HEK293T (cell line): ENCODE measurements at regions not wholly inside any gene's neighbourhood (a gene's known extent, or its start where the extent isn't known, plus 50 kb on each side); places are given as distances from the start of the nearest gene placed in this dataset.

ENCODE experiments used
- CTCF ChIA-PET: fragments of 350-600 bp; formaldehyde crosslinking; extraction: SDS; loops from one replicate; lab custom pipeline; 2021; ENCODE audit warnings: antibody characterized with exemption, inconsistent platforms; lab: Yijun Ruan, JAX
- POLR2A ChIA-PET: fragments of 350-600 bp; formaldehyde crosslinking; extraction: SDS; loops from one replicate; lab custom pipeline; 2020; ENCODE audit warnings: antibody characterized with exemption, inconsistent platforms; lab: Yijun Ruan, JAX
- DNase-seq: peaks from one replicate; pipeline ENCODE4 v3.0.0; 2012; ENCODE audit warnings: mixed read lengths; ENCODE audit errors: extremely low spot score
- ARNT ChIP-seq: fragments of 450-650 bp; IDR thresholded peaks from 2 replicates; pipeline ENCODE4 v1.6.1; 2017; ENCODE audit warnings: mild to moderate bottlenecking
- BHLHE40 ChIP-seq: fragments of 450-650 bp; IDR thresholded peaks from 2 replicates; pipeline ENCODE4 v1.6.1; 2016; ENCODE audit warnings: mild to moderate bottlenecking, moderate library complexity, borderline replicate concordance
- CTBP1 ChIP-seq: fragments of 450-650 bp; IDR thresholded peaks from 2 replicates; pipeline ENCODE4 v1.6.1; 2016; ENCODE audit warnings: borderline replicate concordance
- ELF4 ChIP-seq: fragments of 450-650 bp; IDR thresholded peaks from 2 replicates; pipeline ENCODE4 v1.6.1; 2017; ENCODE audit warnings: antibody characterized with exemption
- FOXA1 ChIP-seq: fragments of 450-650 bp; IDR thresholded peaks from 2 replicates; pipeline ENCODE4 v1.6.1; 2016; ENCODE audit warnings: mild to moderate bottlenecking
- FOXK2 ChIP-seq: fragments of 450-650 bp; IDR thresholded peaks from 2 replicates; pipeline ENCODE4 v1.6.1; 2016; ENCODE audit warnings: mild to moderate bottlenecking
- FOXM1 ChIP-seq: fragments of 450-650 bp; IDR thresholded peaks from 2 replicates; pipeline ENCODE4 v1.6.1; 2017; ENCODE audit warnings: mild to moderate bottlenecking, borderline replicate concordance
- HDGF ChIP-seq: fragments of 450-650 bp; IDR thresholded peaks from 2 replicates; pipeline ENCODE4 v1.6.1; 2017; ENCODE audit warnings: antibody characterized with exemption, borderline replicate concordance
- L3MBTL2 ChIP-seq: fragments of 450-650 bp; conservative IDR thresholded peaks from 2 replicates; pipeline ENCODE4 v1.6.1; 2016; ENCODE audit warnings: mild to moderate bottlenecking
- LEF1 ChIP-seq: fragments of 450-650 bp; IDR thresholded peaks from 2 replicates; pipeline ENCODE4 v1.6.1; 2017; ENCODE audit warnings: mild to moderate bottlenecking, borderline replicate concordance
- NFRKB ChIP-seq: fragments of 450-650 bp; IDR thresholded peaks from 2 replicates; pipeline ENCODE4 v1.6.1; 2016; ENCODE audit warnings: mild to moderate bottlenecking, moderate library complexity
- SP1 ChIP-seq: fragments of 450-650 bp; IDR thresholded peaks from 2 replicates; pipeline ENCODE4 v1.6.1; 2017
- SUZ12 ChIP-seq: fragments of 450-650 bp; IDR thresholded peaks from 2 replicates; pipeline ENCODE4 v1.6.1; 2016; ENCODE audit warnings: mild to moderate bottlenecking
- TARDBP ChIP-seq: fragments of 450-650 bp; IDR thresholded peaks from 2 replicates; pipeline ENCODE4 v1.6.1; 2016
- ZNF384 ChIP-seq: fragments of 450-650 bp; IDR thresholded peaks from 2 replicates; pipeline ENCODE4 v1.6.1; 2016
- TF ChIP-seq, protein P1 (sequence below): fragments of 450-650 bp; IDR thresholded peaks from 2 replicates; pipeline ENCODE4 v1.6.1; 2016

DNA sequence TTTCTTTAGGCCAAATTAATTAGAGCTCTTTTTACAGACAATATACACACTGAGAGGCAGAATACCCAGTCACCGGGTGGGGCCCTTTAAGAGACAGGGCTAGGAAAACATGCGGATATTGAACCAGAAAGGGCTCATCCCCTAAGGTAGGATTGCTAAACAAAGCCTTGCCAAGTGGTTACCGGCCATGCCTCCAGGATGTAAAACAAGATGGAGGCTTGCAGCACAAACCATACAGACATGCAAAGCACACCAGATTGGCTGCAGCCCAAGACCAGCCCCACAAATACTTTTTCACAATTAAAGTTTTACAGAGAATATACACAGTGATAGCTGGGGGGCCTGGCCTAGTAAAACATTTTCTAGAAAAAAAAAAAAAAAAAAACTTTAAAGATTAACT is 210.0 kb downstream of the KLHL4 start:
- POLR2A ChIA-PET = no interaction called here
- TF ChIP-seq TARDBP (no peak), FOXA1 (no peak), L3MBTL2 (no peak), NFRKB (no peak), BHLHE40 (no peak), SUZ12 (no peak), SP1 (no peak), ARNT (no peak), ELF4 (no peak), FOXM1 (no peak), FOXK2 (no peak), LEF1 (no peak), ZNF384 (no peak), CTBP1 (no peak), HDGF (no peak)
- TF ChIP-seq, protein P1, sequence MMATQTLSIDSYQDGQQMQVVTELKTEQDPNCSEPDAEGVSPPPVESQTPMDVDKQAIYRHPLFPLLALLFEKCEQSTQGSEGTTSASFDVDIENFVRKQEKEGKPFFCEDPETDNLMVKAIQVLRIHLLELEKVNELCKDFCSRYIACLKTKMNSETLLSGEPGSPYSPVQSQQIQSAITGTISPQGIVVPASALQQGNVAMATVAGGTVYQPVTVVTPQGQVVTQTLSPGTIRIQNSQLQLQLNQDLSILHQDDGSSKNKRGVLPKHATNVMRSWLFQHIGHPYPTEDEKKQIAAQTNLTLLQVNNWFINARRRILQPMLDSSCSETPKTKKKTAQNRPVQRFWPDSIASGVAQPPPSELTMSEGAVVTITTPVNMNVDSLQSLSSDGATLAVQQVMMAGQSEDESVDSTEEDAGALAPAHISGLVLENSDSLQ = no peak
- CTCF ChIA-PET = no interaction called here
- DNase-seq = no peak

DNA sequence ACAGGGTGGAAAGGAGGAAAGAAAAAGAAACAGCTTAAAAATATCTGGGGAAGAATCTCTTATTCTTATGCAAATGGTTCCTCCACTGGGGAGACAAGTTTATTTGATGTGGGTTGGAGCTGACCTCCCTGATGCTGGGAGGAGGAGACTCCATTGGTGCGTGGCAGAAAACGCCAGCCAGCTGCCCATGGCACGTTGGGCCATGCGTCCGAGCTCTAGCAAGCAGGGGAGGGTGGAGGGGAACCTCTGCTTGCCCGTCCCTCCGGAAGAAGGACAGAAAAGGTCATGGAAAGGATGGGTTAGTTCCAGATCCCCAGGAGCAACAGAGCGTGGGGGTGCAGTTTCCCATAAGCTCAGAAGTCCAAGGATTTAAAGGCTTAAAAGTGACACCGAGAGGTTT is 210.4 kb downstream of the KLHL4 start:
- ChIA-PET CTCF (no interaction called here), POLR2A (no interaction called here)
- no peak for TF ChIP-seq ZNF384
- no peak for TF ChIP-seq LEF1
- DNase-seq = no peak

DNA sequence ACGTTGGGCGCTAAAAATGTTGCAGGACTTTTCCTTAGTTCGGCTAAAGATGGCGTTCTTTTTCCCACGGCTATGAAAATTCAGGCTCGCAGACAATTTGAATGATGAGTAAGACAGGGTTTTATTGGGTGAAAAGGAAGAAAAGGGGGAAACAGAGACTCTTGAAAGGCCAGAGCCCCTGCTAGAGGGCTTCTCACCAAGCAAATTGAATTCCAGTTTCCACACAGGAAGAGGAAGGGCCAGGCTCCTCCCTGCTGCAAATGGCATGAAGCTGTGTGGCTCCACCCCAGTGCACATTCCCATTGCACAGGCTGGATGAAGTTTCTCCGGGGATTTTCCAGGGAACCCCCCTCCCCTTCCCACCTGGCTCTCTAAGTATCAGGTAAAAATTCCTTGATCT is 210.9 kb downstream of the KLHL4 start:
- ChIA-PET POLR2A (no interaction called here), CTCF (no interaction called here)
- no peak for DNase-seq
- TF ChIP-seq CTBP1 (no peak), ZNF384 (no peak), SUZ12 (no peak), BHLHE40 (no peak), SP1 (no peak), FOXA1 (no peak), ELF4 (no peak), FOXK2 (no peak)
- TF ChIP-seq, protein P1 = no peak

DNA sequence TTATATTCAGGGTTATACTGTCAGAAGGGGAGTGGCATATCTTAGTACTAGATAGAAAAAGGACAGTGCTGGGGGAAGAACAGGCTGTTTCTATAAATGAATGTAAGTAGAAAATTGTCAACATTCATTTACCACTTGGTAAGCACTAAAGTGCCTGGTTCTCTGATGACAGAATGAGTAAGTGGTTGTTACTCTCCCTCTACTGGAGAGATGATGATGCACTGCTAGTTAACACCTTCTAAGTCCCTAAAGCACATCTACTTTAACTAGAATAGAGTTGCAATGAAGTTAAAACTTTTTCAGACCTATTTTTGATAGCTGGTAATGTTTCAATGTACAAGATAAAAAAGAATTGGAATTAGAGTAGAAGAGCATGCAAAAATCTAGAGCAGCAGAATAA is 214.5 kb downstream of the KLHL4 start:
- ChIA-PET POLR2A (no interaction called here), CTCF (no interaction called here)
- no peak for DNase-seq
- TF ChIP-seq CTBP1 = no peak
- no peak for TF ChIP-seq ARNT
- TF ChIP-seq ZNF384 = no peak
- TF ChIP-seq BHLHE40 = no peak
- no peak for TF ChIP-seq NFRKB
- TF ChIP-seq FOXA1 = no peak
- TF ChIP-seq HDGF = no peak
- TF ChIP-seq FOXM1 = no peak
- no peak for TF ChIP-seq SUZ12
- no peak for TF ChIP-seq FOXK2
- TF ChIP-seq, protein P1 = no peak
- no peak for TF ChIP-seq LEF1
- no peak for TF ChIP-seq TARDBP
- no peak for TF ChIP-seq L3MBTL2
- no peak for TF ChIP-seq ELF4

DNA sequence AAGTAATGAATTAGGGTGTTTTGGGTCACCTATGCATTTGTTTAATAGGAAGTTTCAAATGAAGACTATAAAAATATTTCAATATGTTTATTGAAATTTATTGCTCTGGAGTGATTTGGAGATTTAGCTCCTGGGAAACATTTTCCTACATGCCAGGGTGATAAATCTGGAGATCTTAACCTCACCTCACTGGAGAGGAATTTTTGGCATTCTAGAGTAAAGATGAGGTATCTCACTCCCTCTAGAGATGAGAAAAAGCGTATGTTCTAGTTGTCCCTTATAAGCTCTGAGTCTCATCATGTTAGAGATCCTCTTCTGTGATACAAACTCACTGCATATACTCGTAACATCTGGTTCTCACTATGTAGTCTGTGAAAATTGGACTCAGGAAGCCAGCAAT is 219.0 kb downstream of the KLHL4 start:
- no peak for TF ChIP-seq HDGF
- TF ChIP-seq FOXA1 = no peak
- no peak for TF ChIP-seq LEF1
- TF ChIP-seq L3MBTL2 = no peak
- TF ChIP-seq BHLHE40 = no peak
- no peak for TF ChIP-seq ARNT
- TF ChIP-seq ELF4 = no peak
- no peak for TF ChIP-seq ZNF384
- TF ChIP-seq FOXK2 = no peak
- TF ChIP-seq CTBP1 = no peak
- TF ChIP-seq NFRKB = no peak
- no peak for TF ChIP-seq TARDBP
- TF ChIP-seq FOXM1 = no peak
- TF ChIP-seq SP1 = no peak
- TF ChIP-seq, protein P1 = no peak
- TF ChIP-seq SUZ12 = no peak
- ChIA-PET POLR2A (no interaction called here), CTCF (no interaction called here)
- no peak for DNase-seq

DNA sequence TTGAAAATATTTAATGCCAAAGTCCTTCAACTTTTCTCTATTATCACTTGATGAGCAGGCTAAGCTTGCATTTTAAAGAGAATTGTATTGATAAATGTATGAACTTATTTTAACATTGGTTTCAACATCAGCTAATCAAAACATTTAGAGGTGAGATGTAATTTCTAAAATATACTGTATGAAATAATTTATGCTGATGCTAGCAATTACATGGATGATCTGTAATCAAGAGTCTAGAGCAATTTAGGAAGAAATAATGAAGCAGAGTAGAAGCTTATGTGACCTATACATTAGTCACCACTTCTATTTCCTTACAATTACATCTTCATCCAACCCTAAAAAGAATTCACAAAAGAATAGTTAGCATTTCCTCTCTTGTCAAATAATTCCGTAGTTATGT is 226.8 kb downstream of the KLHL4 start:
- TF ChIP-seq FOXM1 (no peak), CTBP1 (no peak), LEF1 (no peak), SUZ12 (no peak), L3MBTL2 (no peak), TARDBP (no peak), ZNF384 (no peak), HDGF (no peak), FOXA1 (no peak), FOXK2 (no peak), ELF4 (no peak), NFRKB (no peak), SP1 (no peak)
- TF ChIP-seq, protein P1 = no peak
- ChIA-PET CTCF (no interaction called here), POLR2A (no interaction called here)
- DNase-seq = no peak
